GM12878 (cell line): ENCODE measurements at regions not wholly inside any gene's neighbourhood (a gene's known extent, or its start where the extent isn't known, plus 50 kb on each side); places are given as distances from the start of the nearest gene placed in this dataset.

ENCODE experiments used
- ATAC-seq: fragments of 200-7000 bp; cut with Tn5 transposase; 3 replicates; pipeline ENCODE4 v1.9.1; 2020; ENCODE audit warnings: mild to moderate bottlenecking, moderate library complexity
- BruUV-seq: library from RNA; stranded (reverse); fragments of 400-500 nt; replicated peaks from 2 replicates; lab custom pipeline; 2021; lab: Mats Ljungman, UMichigan
- CTCF ChIA-PET: fragments of 300-600 bp; sonication (Branson Sonifier 250); formaldehyde crosslinking; extraction: SDS; loops from one replicate; lab custom pipeline; 2021; ENCODE audit warnings: inconsistent platforms; lab: Yijun Ruan, JAX
- POLR2A ChIA-PET: fragments of 350-600 bp; formaldehyde crosslinking; extraction: SDS; loops from one replicate; lab custom pipeline; 2021; ENCODE audit warnings: inconsistent platforms; lab: Charles Lee
- RAD21 ChIA-PET: fragments of 300-600 bp; sonication (Branson Sonifier 250); formaldehyde crosslinking; loops from one replicate; lab custom pipeline; 2023; ENCODE audit warnings: antibody characterized with exemption; ENCODE audit not compliant: unreplicated experiment; lab: Charles Lee
- SMC1A ChIA-PET: fragments of 300-600 bp; sonication (Branson Sonifier 250); formaldehyde crosslinking; loops from one replicate; lab custom pipeline; 2023; ENCODE audit not compliant: unreplicated experiment, uncharacterized antibody; lab: Charles Lee
- DNase-seq: peaks from one replicate; pipeline ENCODE4 v3.0.0-alpha.2; 2011; ENCODE audit warnings: low read depth, low spot score
- FAIRE-seq: peaks from 3 replicates; lab custom pipeline; 2011; peaks lifted over from hg19 to GRCh38; lab: Jason Lieb, UNC
- H2AFZ ChIP-seq: 2 replicates; pipeline ENCODE4 v1.6.0; 2011; ENCODE audit warnings: low read depth, low read length, control low read depth; ENCODE audit not compliant: control insufficient read depth
- H3K27ac ChIP-seq: 2 replicates; pipeline ENCODE4 v1.5.1; 2011; ENCODE audit warnings: control low read depth; ENCODE audit not compliant: control insufficient read depth, insufficient read depth
- H3K27me3 ChIP-seq, 2 experiments: replicated peaks in 1 of 2; 2 replicates each; pipeline versions ENCODE4 v1.6.0 to v1.6.1; 2011; ENCODE audit warnings: low read length in 1 of 2; ENCODE audit not compliant: control insufficient read depth in 2 of 2, insufficient read depth in 2 of 2
- H3K36me3 ChIP-seq, 2 experiments: 2 replicates each; pipeline ENCODE4 v1.5.1; 2011; ENCODE audit warnings: low read length in 1 of 2; ENCODE audit not compliant: control insufficient read depth in 2 of 2, insufficient read depth in 2 of 2
- H3K4me1 ChIP-seq: 2 replicates; pipeline ENCODE4 v1.6.1; 2011; ENCODE audit warnings: mild to moderate bottlenecking, low read length, moderate library complexity, mixed read lengths; ENCODE audit not compliant: control insufficient read depth, insufficient read depth
- H3K4me2 ChIP-seq: 2 replicates; pipeline ENCODE4 v1.6.0; 2011; ENCODE audit warnings: control low read depth; ENCODE audit not compliant: control insufficient read depth, insufficient read depth
- H3K4me3 ChIP-seq: fragments of 200-600 bp; sonication (generic); 2 replicates; pipeline ENCODE4 v1.5.1; 2016
- H3K79me2 ChIP-seq: 2 replicates; pipeline ENCODE4 v1.6.0; 2011; ENCODE audit warnings: low read length; ENCODE audit not compliant: control insufficient read depth, insufficient read depth
- H3K9ac ChIP-seq: 2 replicates; pipeline ENCODE4 v1.8.0; 2011; ENCODE audit warnings: low read length, control low read depth, mixed read lengths; ENCODE audit not compliant: control insufficient read depth, insufficient read depth
- H3K9me3 ChIP-seq: replicated peaks from 3 replicates; pipeline ENCODE4 v1.5.1; 2011; ENCODE audit warnings: mild to moderate bottlenecking, low read length; ENCODE audit not compliant: control insufficient read depth, insufficient read depth
- H4K20me1 ChIP-seq: 2 replicates; pipeline ENCODE4 v1.6.0; 2011; ENCODE audit not compliant: control insufficient read depth, insufficient read depth
- CBX5 ChIP-seq: sonication (generic); IDR thresholded peaks from 2 replicates; pipeline ENCODE4 v1.6.1; 2016; ENCODE audit warnings: low read depth, moderate library complexity, mild to moderate bottlenecking, inconsistent platforms
- ESRRA ChIP-seq: IDR thresholded peaks from 2 replicates; pipeline ENCODE4 v1.6.1; 2012; ENCODE audit warnings: mild to moderate bottlenecking, low read length, improper control_type of control experiment
- MTA3 ChIP-seq: IDR thresholded peaks from 2 replicates; pipeline ENCODE4 v1.6.1; 2012; ENCODE audit warnings: low read length, inconsistent platforms, borderline replicate concordance
- STAT1 ChIP-seq: fragments of 450-650 bp; conservative IDR thresholded peaks from 2 replicates; pipeline ENCODE4 v1.6.1; 2014; ENCODE audit warnings: antibody characterized with exemption, mild to moderate bottlenecking
- STAT3 ChIP-seq: IDR thresholded peaks from 2 replicates; pipeline ENCODE4 v1.6.1; 2011; ENCODE audit warnings: low read depth, low read length, improper control_type of control experiment
- WGBS: methylation state at CpG from one replicate; pipeline ENCODE4 v1.1.6; 2016; ENCODE audit warnings: low lambda C conversion rate; ENCODE audit not compliant: insufficient replicate concordance, insufficient coverage; ENCODE audit errors: missing lambda C conversion rate; 5-methylcytosine and 5-hydroxymethylcytosine counted together
- in situ Hi-C: fragments of 300-500 bp; cut with MboI; formaldehyde crosslinking; loops from 9 replicates; pipeline ENCODE4 v1.14.3; 2018; ENCODE audit warnings: mixed read lengths
- intact Hi-C: fragments of 100-400 bp; cut with micrococcal nuclease; formaldehyde crosslinking; loops from one replicate; pipeline ENCODE4 v1.14.2; 2022; ENCODE audit not compliant: unreplicated experiment
- TF ChIP-seq, protein P1 (sequence below): fragments of 450-650 bp; IDR thresholded peaks from 2 replicates; pipeline ENCODE4 v1.6.1; 2017; ENCODE audit warnings: mild to moderate bottlenecking, moderate library complexity
- TF ChIP-seq, protein P2 (sequence below): fragments of 450-650 bp; IDR thresholded peaks from 2 replicates; pipeline ENCODE4 v1.6.1; 2016; ENCODE audit warnings: mild to moderate bottlenecking
- TF ChIP-seq, protein P3 (sequence below): fragments of 450-650 bp; IDR thresholded peaks from 2 replicates; pipeline ENCODE4 v1.6.1; 2017; ENCODE audit warnings: mild to moderate bottlenecking, moderate library complexity

DNA sequence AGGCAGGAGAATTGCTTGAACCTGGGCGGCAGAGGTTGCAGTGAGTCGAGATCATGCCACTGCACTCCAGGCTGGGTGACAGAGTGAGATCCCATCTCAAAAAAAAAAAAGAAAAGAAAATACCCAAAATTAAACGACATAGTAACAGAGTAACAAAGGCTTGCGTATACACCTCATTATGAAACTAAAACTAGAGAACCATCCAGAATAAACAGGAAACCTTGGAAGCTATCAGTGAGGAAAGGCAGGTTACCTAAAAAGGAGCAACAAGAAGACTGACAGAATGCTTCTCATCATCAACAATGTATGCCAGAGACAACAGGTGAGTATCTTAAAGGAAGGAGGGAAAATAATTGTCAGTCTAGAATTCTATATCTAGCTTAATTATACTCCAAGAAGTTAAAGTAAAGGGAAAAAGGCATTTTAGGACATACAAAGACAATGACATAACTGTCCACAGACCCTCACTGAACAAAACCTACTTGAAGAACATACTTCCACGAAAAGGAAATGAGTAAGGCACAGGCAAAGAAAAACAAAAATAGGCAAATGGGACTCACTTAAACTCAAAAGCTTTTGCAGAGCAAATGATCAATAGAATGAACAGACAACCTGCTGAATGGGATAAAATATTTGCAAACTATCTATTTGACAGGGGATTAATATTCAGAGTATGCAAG is 64.1 kb upstream of the NT5E start (continued):
- TF ChIP-seq STAT3 (no peak), STAT1 (no peak)

DNA sequence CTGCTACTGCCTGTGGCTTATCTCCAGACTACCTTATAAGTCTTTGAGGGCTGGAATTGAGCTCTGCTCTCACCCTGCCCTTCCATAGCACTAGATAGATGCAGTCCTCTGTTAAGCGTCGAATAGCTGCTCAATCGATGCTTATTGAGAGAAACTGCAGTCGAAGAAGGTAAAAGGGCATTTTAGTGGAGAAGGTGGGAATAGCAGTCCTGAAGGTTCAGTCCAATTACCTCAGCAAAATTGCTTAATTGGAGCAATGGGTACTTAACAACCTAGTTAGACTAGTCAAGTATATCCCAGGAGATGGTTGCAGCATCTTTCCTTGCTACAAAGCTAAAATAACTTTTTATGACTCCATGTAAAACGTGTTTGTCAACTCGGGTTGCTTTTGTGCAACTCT is 66.8 kb upstream of the NT5E start:
- Histone ChIP-seq H3K4me1 (no peaks in the 10 kb centered on the region), H3K9me3 (no peaks in the 10 kb centered on the region), H4K20me1 (no peaks in the 10 kb centered on the region), H3K4me2 (no peak overlapping the region), H3K27me3 (no peaks in the 10 kb centered on the region), H3K9ac (no peak overlapping the region), H3K36me3 (no peaks in the 10 kb centered on the region), H3K27ac (no peak overlapping the region), H3K4me3 (no peak overlapping the region), H3K79me2 (no peaks in the 10 kb centered on the region), H2AFZ (no peak overlapping the region)
- no TSS peak for BruUV-seq
- in situ Hi-C loops (no loop called here), intact Hi-C loops (no loop called here)
- RAD21 ChIA-PET: interaction anchor here (0.6 kb wide), 2 partner anchors 11 to 100 kb away, joined by 3 to 5 read pairs; no protein-coding TSS in a partner anchor
- 42% methylated on average over 6 of the region's 6 CpGs for WGBS
- DNase-seq (no peak), FAIRE-seq (no peak), ATAC-seq (no peak)
- CTCF ChIA-PET: interaction anchor here (0.9 to 1.4 kb wide), 4 partner anchors 8 to 100 kb away, joined by 3 to 4 read pairs (median 4); no protein-coding TSS in a partner anchor
- POLR2A ChIA-PET: no interaction called here
- SMC1A ChIA-PET: interaction anchor here (0.8 to 1.3 kb wide), 6 partner anchors 10 to 101 kb away, joined by 3 to 6 read pairs (median 3); no protein-coding TSS in a partner anchor
- TF ChIP-seq CBX5 (no peak), MTA3 (no peak), ESRRA (no peak)
- TF ChIP-seq, protein P1, sequence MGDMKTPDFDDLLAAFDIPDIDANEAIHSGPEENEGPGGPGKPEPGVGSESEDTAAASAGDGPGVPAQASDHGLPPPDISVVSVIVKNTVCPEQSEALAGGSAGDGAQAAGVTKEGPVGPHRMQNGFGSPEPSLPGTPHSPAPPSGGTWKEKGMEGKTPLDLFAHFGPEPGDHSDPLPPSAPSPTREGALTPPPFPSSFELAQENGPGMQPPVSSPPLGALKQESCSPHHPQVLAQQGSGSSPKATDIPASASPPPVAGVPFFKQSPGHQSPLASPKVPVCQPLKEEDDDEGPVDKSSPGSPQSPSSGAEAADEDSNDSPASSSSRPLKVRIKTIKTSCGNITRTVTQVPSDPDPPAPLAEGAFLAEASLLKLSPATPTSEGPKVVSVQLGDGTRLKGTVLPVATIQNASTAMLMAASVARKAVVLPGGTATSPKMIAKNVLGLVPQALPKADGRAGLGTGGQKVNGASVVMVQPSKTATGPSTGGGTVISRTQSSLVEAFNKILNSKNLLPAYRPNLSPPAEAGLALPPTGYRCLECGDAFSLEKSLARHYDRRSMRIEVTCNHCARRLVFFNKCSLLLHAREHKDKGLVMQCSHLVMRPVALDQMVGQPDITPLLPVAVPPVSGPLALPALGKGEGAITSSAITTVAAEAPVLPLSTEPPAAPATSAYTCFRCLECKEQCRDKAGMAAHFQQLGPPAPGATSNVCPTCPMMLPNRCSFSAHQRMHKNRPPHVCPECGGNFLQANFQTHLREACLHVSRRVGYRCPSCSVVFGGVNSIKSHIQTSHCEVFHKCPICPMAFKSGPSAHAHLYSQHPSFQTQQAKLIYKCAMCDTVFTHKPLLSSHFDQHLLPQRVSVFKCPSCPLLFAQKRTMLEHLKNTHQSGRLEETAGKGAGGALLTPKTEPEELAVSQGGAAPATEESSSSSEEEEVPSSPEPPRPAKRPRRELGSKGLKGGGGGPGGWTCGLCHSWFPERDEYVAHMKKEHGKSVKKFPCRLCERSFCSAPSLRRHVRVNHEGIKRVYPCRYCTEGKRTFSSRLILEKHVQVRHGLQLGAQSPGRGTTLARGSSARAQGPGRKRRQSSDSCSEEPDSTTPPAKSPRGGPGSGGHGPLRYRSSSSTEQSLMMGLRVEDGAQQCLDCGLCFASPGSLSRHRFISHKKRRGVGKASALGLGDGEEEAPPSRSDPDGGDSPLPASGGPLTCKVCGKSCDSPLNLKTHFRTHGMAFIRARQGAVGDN: no peak
- TF ChIP-seq, protein P2, sequence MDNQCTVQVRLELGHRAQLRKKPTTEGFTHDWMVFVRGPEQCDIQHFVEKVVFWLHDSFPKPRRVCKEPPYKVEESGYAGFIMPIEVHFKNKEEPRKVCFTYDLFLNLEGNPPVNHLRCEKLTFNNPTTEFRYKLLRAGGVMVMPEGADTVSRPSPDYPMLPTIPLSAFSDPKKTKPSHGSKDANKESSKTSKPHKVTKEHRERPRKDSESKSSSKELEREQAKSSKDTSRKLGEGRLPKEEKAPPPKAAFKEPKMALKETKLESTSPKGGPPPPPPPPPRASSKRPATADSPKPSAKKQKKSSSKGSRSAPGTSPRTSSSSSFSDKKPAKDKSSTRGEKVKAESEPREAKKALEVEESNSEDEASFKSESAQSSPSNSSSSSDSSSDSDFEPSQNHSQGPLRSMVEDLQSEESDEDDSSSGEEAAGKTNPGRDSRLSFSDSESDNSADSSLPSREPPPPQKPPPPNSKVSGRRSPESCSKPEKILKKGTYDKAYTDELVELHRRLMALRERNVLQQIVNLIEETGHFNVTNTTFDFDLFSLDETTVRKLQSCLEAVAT: no peak
- TF ChIP-seq, protein P3, sequence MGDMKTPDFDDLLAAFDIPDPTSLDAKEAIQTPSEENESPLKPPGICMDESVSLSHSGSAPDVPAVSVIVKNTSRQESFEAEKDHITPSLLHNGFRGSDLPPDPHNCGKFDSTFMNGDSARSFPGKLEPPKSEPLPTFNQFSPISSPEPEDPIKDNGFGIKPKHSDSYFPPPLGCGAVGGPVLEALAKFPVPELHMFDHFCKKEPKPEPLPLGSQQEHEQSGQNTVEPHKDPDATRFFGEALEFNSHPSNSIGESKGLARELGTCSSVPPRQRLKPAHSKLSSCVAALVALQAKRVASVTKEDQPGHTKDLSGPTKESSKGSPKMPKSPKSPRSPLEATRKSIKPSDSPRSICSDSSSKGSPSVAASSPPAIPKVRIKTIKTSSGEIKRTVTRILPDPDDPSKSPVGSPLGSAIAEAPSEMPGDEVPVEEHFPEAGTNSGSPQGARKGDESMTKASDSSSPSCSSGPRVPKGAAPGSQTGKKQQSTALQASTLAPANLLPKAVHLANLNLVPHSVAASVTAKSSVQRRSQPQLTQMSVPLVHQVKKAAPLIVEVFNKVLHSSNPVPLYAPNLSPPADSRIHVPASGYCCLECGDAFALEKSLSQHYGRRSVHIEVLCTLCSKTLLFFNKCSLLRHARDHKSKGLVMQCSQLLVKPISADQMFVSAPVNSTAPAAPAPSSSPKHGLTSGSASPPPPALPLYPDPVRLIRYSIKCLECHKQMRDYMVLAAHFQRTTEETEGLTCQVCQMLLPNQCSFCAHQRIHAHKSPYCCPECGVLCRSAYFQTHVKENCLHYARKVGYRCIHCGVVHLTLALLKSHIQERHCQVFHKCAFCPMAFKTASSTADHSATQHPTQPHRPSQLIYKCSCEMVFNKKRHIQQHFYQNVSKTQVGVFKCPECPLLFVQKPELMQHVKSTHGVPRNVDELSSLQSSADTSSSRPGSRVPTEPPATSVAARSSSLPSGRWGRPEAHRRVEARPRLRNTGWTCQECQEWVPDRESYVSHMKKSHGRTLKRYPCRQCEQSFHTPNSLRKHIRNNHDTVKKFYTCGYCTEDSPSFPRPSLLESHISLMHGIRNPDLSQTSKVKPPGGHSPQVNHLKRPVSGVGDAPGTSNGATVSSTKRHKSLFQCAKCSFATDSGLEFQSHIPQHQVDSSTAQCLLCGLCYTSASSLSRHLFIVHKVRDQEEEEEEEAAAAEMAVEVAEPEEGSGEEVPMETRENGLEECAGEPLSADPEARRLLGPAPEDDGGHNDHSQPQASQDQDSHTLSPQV: no peak
